Esophagus muscularis mucosa (tissue), 4 donors: ENCODE measurements at regions not wholly inside any gene's neighbourhood (a gene's known extent, or its start where the extent isn't known, plus 50 kb on each side); places are given as distances from the start of the nearest gene placed in this dataset.

Experiments
- DNase-seq: peaks from one replicate; pipeline ENCODE4 v3.0.0-alpha.2; 2017; ENCODE audit errors: extremely low spot score
- H3K27ac ChIP-seq, 4 donors: fragments of 200-600 bp; sonication (generic); replicated peaks in 1 of 4; 1 replicate in 3 of 4; 2 replicates in 1 of 4; pipeline ENCODE4 v1.5.1; 2016 to 2019; ENCODE audit warnings: mild to moderate bottlenecking in 1 of 4
- H3K27me3 ChIP-seq, 4 donors: fragments of 200-600 bp; sonication (generic); one replicate each; pipeline versions ENCODE4 v1.5.1 to v1.6.0; 2016 to 2019
- H3K36me3 ChIP-seq, 4 donors: fragments of 200-600 bp; sonication (generic); one replicate each; pipeline ENCODE4 v1.5.1; 2016 to 2019
- H3K4me1 ChIP-seq, 4 donors: fragments of 200-600 bp; sonication (generic); one replicate each; pipeline ENCODE4 v1.5.1; 2016 to 2019
- H3K4me3 ChIP-seq, 4 donors: fragments of 200-600 bp; sonication (generic); 1 replicate in 2 of 4; 2 replicates in 2 of 4; pipeline ENCODE4 v1.5.1; 2016 to 2019; ENCODE audit warnings: mild to moderate bottlenecking in 4 of 4, moderate library complexity in 1 of 4
- H3K9me3 ChIP-seq, 4 donors: fragments of 200-600 bp; sonication (generic); 1 replicate in 3 of 4; 2 replicates in 1 of 4; pipeline ENCODE4 v1.5.1; 2016 to 2019
- EP300 ChIP-seq: sonication (generic); formaldehyde crosslinking; IDR thresholded peaks from one replicate; pipeline ENCODE4 v1.6.1; 2017; ENCODE audit warnings: antibody characterized with exemption
- POLR2A ChIP-seq: fragments of 450-650 bp; IDR thresholded peaks from one replicate; pipeline ENCODE4 v1.6.1; 2017; ENCODE audit warnings: antibody characterized with exemption, moderate library complexity, mild to moderate bottlenecking, low read depth
- POLR2AphosphoS5 ChIP-seq, 2 donors: sonication (generic); formaldehyde crosslinking; IDR thresholded peaks; one replicate each; pipeline ENCODE4 v1.6.1; 2017; ENCODE audit warnings: antibody characterized with exemption in 2 of 2
- WGBS: methylation state at CpG from one replicate; pipeline ENCODE4 v1.1.5; 2018; 5-methylcytosine and 5-hydroxymethylcytosine counted together
- intact Hi-C: fragments of 100-400 bp; cut with DNase I; formaldehyde crosslinking; loops from one replicate; pipeline ENCODE4 v1.15.1; 2023
- TF ChIP-seq, protein P1 (sequence below), 3 experiments: fragments of 200-600 bp in 2 of 3; fragments of 450-650 bp in 1 of 3; sonication (generic) in 2 of 3; IDR thresholded peaks; one replicate each; pipeline ENCODE4 v1.5.1; 2017 to 2019; ENCODE audit warnings: antibody characterized with exemption in 3 of 3, mild to moderate bottlenecking in 2 of 3, moderate library complexity in 1 of 3

DNA sequence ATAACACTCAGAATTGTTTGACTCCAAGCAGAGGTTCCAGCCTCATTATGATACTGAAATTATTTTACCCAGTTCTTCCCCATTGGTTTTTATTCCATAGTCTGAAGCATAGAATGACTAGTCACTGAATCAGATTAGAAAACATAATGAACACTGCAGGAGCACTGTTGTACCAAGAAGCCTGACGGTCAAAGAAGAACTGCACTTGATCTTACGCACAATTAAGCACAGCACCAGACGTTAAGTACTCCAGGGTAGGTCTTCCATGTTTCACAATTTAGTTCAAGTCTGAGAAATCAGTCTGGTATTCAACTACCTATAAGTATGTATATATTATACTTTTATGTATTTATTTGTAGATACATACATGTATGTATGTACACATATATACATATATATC is 973.5 kb upstream of the SPRY2 start:
- TF ChIP-seq, protein P1, sequence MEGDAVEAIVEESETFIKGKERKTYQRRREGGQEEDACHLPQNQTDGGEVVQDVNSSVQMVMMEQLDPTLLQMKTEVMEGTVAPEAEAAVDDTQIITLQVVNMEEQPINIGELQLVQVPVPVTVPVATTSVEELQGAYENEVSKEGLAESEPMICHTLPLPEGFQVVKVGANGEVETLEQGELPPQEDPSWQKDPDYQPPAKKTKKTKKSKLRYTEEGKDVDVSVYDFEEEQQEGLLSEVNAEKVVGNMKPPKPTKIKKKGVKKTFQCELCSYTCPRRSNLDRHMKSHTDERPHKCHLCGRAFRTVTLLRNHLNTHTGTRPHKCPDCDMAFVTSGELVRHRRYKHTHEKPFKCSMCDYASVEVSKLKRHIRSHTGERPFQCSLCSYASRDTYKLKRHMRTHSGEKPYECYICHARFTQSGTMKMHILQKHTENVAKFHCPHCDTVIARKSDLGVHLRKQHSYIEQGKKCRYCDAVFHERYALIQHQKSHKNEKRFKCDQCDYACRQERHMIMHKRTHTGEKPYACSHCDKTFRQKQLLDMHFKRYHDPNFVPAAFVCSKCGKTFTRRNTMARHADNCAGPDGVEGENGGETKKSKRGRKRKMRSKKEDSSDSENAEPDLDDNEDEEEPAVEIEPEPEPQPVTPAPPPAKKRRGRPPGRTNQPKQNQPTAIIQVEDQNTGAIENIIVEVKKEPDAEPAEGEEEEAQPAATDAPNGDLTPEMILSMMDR (IDR thresholded peaks at IDR 0.05) = no peak
- TF ChIP-seq POLR2A (no peak), EP300 (no peak), POLR2AphosphoS5 (IDR thresholded peaks at IDR 0.05) (no peak)
- H3K9me3 ChIP-seq = no peaks in the 10 kb centered on the region
- no peaks in the 10 kb centered on the region for H3K4me1 ChIP-seq
- H3K27me3 ChIP-seq = no peaks in the 10 kb centered on the region
- intact Hi-C loops = no loop called here
- no peak for DNase-seq
- 86% methylated on average over 3 of the region's 3 CpGs for WGBS
- no peaks in the 10 kb centered on the region for H3K36me3 ChIP-seq
- no peak overlapping the region for H3K27ac ChIP-seq
- H3K4me3 ChIP-seq = no peak overlapping the region

DNA sequence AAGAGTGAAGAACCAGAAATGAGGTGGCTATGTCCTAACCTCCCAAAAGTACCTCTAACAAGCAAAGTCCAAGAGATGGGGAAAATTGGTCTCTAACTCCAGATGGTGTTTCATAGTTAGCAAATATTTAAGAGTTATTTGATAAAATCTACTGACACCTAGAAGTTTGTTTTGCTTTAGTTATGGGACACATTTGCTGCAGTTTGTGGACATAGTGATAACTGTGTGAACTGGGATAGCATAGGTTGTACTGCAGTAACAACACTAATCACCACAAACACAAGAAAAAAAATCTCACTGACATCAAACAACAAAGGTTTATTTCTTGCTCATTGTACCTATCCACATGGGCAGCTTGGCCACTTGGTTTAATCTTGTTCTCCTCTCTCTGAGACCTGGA is 965.0 kb upstream of the SPRY2 start:
- no peak for TF ChIP-seq POLR2A
- TF ChIP-seq POLR2AphosphoS5 (IDR thresholded peaks at IDR 0.05) = no peak
- TF ChIP-seq EP300 = no peak
- intact Hi-C loops = no loop called here
- DNase-seq = no peak

DNA sequence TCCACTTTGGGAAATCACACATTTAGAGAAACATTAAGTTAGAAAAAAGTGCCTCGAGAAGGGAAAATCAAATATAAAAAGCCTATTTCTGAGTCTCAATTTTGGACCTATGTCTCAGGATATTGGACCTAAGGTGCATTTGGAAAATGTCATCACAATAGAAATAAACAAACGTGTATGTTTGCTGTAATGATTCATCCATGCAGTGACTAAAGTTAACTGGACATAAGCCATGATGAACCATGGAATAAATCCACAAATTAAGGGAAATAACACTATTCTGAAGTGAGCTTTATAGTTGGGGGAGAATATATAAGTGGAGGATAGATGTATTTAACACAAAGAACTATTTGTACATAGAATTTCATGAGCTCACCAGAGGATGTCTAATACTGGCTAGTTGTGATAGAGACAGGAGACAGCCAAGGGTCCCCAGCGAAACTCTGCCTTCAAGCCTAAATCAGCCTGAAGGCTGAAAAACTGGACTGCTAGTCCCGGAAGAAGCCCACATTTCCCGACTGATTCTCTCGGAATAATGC is 963.3 kb upstream of the SPRY2 start:
- Histone ChIP-seq H3K9me3 (no peaks in the 10 kb centered on the region), H3K36me3 (no peaks in the 10 kb centered on the region), H3K4me1 (no peaks in the 10 kb centered on the region), H3K27me3 (no peaks in the 10 kb centered on the region), H3K4me3 (no peak overlapping the region), H3K27ac (no peak overlapping the region)
- intact Hi-C loops = no loop called here
- DNase-seq = no peak
- 71% methylated on average over 6 of the region's 6 CpGs for WGBS
- no peak for TF ChIP-seq EP300
- TF ChIP-seq POLR2A = no peak
- TF ChIP-seq, protein P1 (IDR thresholded peaks at IDR 0.05) = no peak
- TF ChIP-seq POLR2AphosphoS5 (IDR thresholded peaks at IDR 0.05) = no peak

More for the DNA sequence above, 965.0 kb upstream of the SPRY2 start:
- H3K36me3 ChIP-seq = no peaks in the 10 kb centered on the region
- no peaks in the 10 kb centered on the region for H3K9me3 ChIP-seq
- no peaks in the 10 kb centered on the region for H3K4me1 ChIP-seq
- H3K27me3 ChIP-seq = no peaks in the 10 kb centered on the region
- no peak overlapping the region for H3K27ac ChIP-seq
- H3K4me3 ChIP-seq = no peak overlapping the region

DNA sequence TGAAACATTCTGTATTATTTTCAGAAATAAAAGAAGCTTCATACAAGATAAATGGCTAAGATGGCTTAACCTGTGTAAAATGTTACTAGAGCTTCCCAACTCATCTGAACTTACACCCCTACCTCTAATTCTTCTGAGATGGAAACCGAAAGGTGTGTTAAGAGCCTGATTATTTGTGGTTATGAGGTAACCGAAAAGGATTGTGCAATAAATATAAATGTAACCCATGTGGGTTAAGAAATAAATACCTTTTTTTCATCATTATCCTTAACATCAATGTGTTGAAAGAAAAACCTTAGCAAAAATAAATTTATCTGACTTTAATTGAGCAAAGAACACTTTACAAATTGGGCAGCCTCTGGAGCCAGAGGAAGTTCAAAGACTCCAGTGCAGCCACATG is 961.8 kb upstream of the SPRY2 start:
- TF ChIP-seq POLR2AphosphoS5 (IDR thresholded peaks at IDR 0.05) (no peak), EP300 (no peak), POLR2A (no peak)
- TF ChIP-seq, protein P1 (IDR thresholded peaks at IDR 0.05) = no peak
- intact Hi-C loops = no loop called here
- DNase-seq = no peak
- H3K9me3 ChIP-seq = no peaks in the 10 kb centered on the region
- H3K4me3 ChIP-seq = no peak overlapping the region
- H3K4me1 ChIP-seq = no peaks in the 10 kb centered on the region
- no peak overlapping the region for H3K27ac ChIP-seq
- no peaks in the 10 kb centered on the region for H3K36me3 ChIP-seq
- no peaks in the 10 kb centered on the region for H3K27me3 ChIP-seq
- 91% methylated on average over 2 of the region's 2 CpGs for WGBS

DNA sequence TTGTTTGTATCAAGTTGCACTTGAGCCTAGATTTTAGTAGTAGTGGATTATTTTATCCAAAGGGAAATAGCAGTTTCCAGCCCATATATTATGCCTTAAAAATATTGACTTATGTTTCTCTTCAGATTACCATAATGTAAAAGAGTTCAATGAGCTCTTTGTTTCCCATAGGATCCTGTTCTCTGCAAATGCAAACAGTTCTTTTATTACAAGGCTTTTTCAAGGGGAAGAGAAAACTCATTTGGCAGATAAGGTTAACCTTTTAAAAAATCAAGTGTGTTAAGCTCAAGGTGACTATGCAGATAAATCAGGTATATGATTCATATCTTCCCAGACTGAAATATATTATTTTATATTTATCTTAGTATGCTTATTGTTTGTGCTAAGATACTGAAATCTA is 961.2 kb upstream of the SPRY2 start:
- Histone ChIP-seq H3K36me3 (no peaks in the 10 kb centered on the region), H3K4me1 (no peaks in the 10 kb centered on the region), H3K9me3 (no peaks in the 10 kb centered on the region), H3K4me3 (no peak overlapping the region), H3K27me3 (no peaks in the 10 kb centered on the region), H3K27ac (no peak overlapping the region)
- DNase-seq = no peak
- TF ChIP-seq POLR2A (no peak), POLR2AphosphoS5 (IDR thresholded peaks at IDR 0.05) (no peak), EP300 (no peak)
- TF ChIP-seq, protein P1 (IDR thresholded peaks at IDR 0.05) = no peak
- intact Hi-C loops = no loop called here
